ENCODE measurements at regions not wholly inside any gene's neighbourhood (a gene's known extent, or its start where the extent isn't known, plus 50 kb on each side); places are given as distances from the start of the nearest gene placed in this dataset.

GRCh38 chr3:16084887-16085286 is 89.6 kb upstream of the GALNT15 start:
- TF ChIP-seq CTCF (IDR thresholded peaks at IDR 0.05) (no peak), POLR2A (IDR thresholded peaks at IDR 0.05) (no peak)
